GM20431 (cell line): ENCODE measurements at regions not wholly inside any gene's neighbourhood (a gene's known extent, or its start where the extent isn't known, plus 50 kb on each side); places are given as distances from the start of the nearest gene placed in this dataset.

Experiments used
- in situ Hi-C: fragments of 300-500 bp; cut with MseI, MboI; formaldehyde crosslinking; loops from one replicate; pipeline ENCODE4 v1.15.0; 2020; ENCODE audit warnings: low sequenced_read_pairs; ENCODE audit not compliant: unreplicated experiment

GRCh38 chr16:65658787-65659220 lies 536.9 kb upstream of the CDH11 start:
- in situ Hi-C loops = no loop called here

GRCh38 chr16:65658349-65658748 lies 536.5 kb upstream of the CDH11 start:
- in situ Hi-C loops = no loop called here

GRCh38 chr16:65657556-65657955 lies 535.7 kb upstream of the CDH11 start:
- in situ Hi-C loops = no loop called here

- in situ Hi-C loops = no loop called here
Measured at GRCh38 chr16:65657071-65657494, 535.2 kb upstream of the CDH11 start.

- in situ Hi-C loops = no loop called here
Measured at GRCh38 chr16:65655802-65656201, 533.9 kb upstream of the CDH11 start.

- in situ Hi-C loops = no loop called here
Measured at GRCh38 chr16:65648101-65648500, 526.2 kb upstream of the CDH11 start.

GRCh38 chr16:65644821-65645220 lies 523.0 kb upstream of the CDH11 start:
- in situ Hi-C loops = no loop called here

- in situ Hi-C loops = no loop called here
Measured at GRCh38 chr16:65641762-65642289, 520.0 kb upstream of the CDH11 start.

- in situ Hi-C loops = no loop called here
Measured at GRCh38 chr16:65641049-65641761, 519.3 kb upstream of the CDH11 start.

GRCh38 chr16:65634833-65635232 lies 513.0 kb upstream of the CDH11 start:
- in situ Hi-C loops = no loop called here

GRCh38 chr16:65634291-65634690 lies 512.4 kb upstream of the CDH11 start:
- in situ Hi-C loops = no loop called here

GRCh38 chr16:65624666-65625065 lies 502.8 kb upstream of the CDH11 start:
- in situ Hi-C loops = no loop called here

- in situ Hi-C loops = no loop called here
Measured at GRCh38 chr16:65624229-65624628, 502.4 kb upstream of the CDH11 start.

- in situ Hi-C loops = no loop called here
Measured at GRCh38 chr16:65622871-65623270, 501.0 kb upstream of the CDH11 start.

- in situ Hi-C loops = no loop called here
Measured at GRCh38 chr16:65622151-65622550, 500.3 kb upstream of the CDH11 start.

GRCh38 chr16:65621640-65622039 lies 499.8 kb upstream of the CDH11 start:
- in situ Hi-C loops = no loop called here

GRCh38 chr16:65619606-65620005 lies 497.7 kb upstream of the CDH11 start:
- in situ Hi-C loops = no loop called here

GRCh38 chr16:65618931-65619330 lies 497.1 kb upstream of the CDH11 start:
- in situ Hi-C loops = no loop called here

GRCh38 chr16:65618333-65618732 lies 496.5 kb upstream of the CDH11 start:
- in situ Hi-C loops = no loop called here

GRCh38 chr16:65617421-65617820 lies 495.6 kb upstream of the CDH11 start:
- in situ Hi-C loops = no loop called here

- in situ Hi-C loops = no loop called here
Measured at GRCh38 chr16:65608455-65608854, 486.6 kb upstream of the CDH11 start.

GRCh38 chr16:65604771-65605170 lies 482.9 kb upstream of the CDH11 start:
- in situ Hi-C loops = no loop called here
